Mesenchymal stem cell (in vitro differentiated cells and primary cell): ENCODE measurements at regions not wholly inside any gene's neighbourhood (a gene's known extent, or its start where the extent isn't known, plus 50 kb on each side); places are given as distances from the start of the nearest gene placed in this dataset.

Source experiments
- DNase-seq: peaks from one replicate; pipeline ENCODE4 v3.0.0-alpha.2; 2013
- H2AFZ ChIP-seq: one replicate; pipeline ENCODE4 v1.6.1; 2013; ENCODE audit warnings: low read depth, mild to moderate bottlenecking, control low read depth, inconsistent platforms, low read length, moderate library complexity
- H2AK5ac ChIP-seq: 2 replicates; pipeline ENCODE4 v1.6.1; 2013; ENCODE audit warnings: low read length, moderate library complexity, mild to moderate bottlenecking, inconsistent platforms; ENCODE audit not compliant: severe bottlenecking
- H2BK120ac ChIP-seq: one replicate; pipeline ENCODE4 v1.6.1; 2013; ENCODE audit warnings: low read depth, mild to moderate bottlenecking, inconsistent platforms, low read length, moderate library complexity
- H2BK12ac ChIP-seq, 2 experiments: one replicate each; pipeline ENCODE4 v1.6.1; 2013; ENCODE audit warnings: inconsistent platforms in 2 of 2, low read length in 2 of 2, mild to moderate bottlenecking in 2 of 2, moderate library complexity in 2 of 2, control low read depth in 1 of 2
- H2BK15ac ChIP-seq: one replicate; pipeline ENCODE4 v1.6.1; 2013; ENCODE audit warnings: mild to moderate bottlenecking, low read depth, inconsistent platforms; ENCODE audit not compliant: poor library complexity, severe bottlenecking
- H2BK5ac ChIP-seq: 2 replicates; pipeline ENCODE4 v1.6.1; 2013; ENCODE audit warnings: low read depth, mild to moderate bottlenecking, low read length, control low read depth, inconsistent platforms; ENCODE audit not compliant: poor library complexity, severe bottlenecking
- H3K14ac ChIP-seq, 2 experiments: one replicate each; pipeline ENCODE4 v1.6.1; 2013; ENCODE audit warnings: inconsistent platforms in 2 of 2, low read length in 2 of 2, control low read depth in 1 of 2, mild to moderate bottlenecking in 1 of 2, moderate library complexity in 1 of 2
- H3K18ac ChIP-seq, 2 experiments: one replicate each; pipeline ENCODE4 v1.6.1; 2013; ENCODE audit warnings: inconsistent platforms in 2 of 2, low read length in 2 of 2, control low read depth in 1 of 2, low read depth in 1 of 2, mild to moderate bottlenecking in 1 of 2
- H3K23ac ChIP-seq, 2 experiments: one replicate each; pipeline ENCODE4 v1.6.1; 2013; ENCODE audit warnings: inconsistent platforms in 2 of 2, low read length in 2 of 2, mild to moderate bottlenecking in 2 of 2, moderate library complexity in 2 of 2, control low read depth in 1 of 2
- H3K27ac ChIP-seq: 2 replicates; pipeline ENCODE4 v1.5.1; 2013; ENCODE audit warnings: mild to moderate bottlenecking, moderate library complexity, low read length, control low read depth, inconsistent platforms; ENCODE audit not compliant: poor library complexity, severe bottlenecking
- H3K27me3 ChIP-seq, 2 experiments: 2 replicates each; pipeline versions ENCODE4 v1.6.1 to v1.7.0; 2013; ENCODE audit warnings: low read length in 2 of 2, mild to moderate bottlenecking in 2 of 2, moderate library complexity in 2 of 2, control low read depth in 1 of 2, inconsistent platforms in 1 of 2; ENCODE audit not compliant: control insufficient read depth in 1 of 2, insufficient read depth in 1 of 2
- H3K36me3 ChIP-seq, 2 experiments: 2 replicates each; pipeline versions ENCODE4 v1.6.1 to v1.7.0; 2013; ENCODE audit warnings: low read length in 2 of 2, control low read depth in 1 of 2, inconsistent platforms in 1 of 2, low read depth in 1 of 2, mild to moderate bottlenecking in 1 of 2; ENCODE audit not compliant: insufficient read depth in 2 of 2, control insufficient read depth in 1 of 2
- H3K4ac ChIP-seq, 2 experiments: one replicate each; pipeline ENCODE4 v1.6.1; 2013; ENCODE audit warnings: inconsistent platforms in 2 of 2, low read length in 2 of 2, mild to moderate bottlenecking in 2 of 2, moderate library complexity in 2 of 2, control low read depth in 1 of 2, low read depth in 1 of 2
- H3K4me1 ChIP-seq: 2 replicates; pipeline ENCODE4 v1.6.1; 2013; ENCODE audit warnings: low read depth, low read length, control low read depth; ENCODE audit not compliant: control insufficient read depth, insufficient read depth
- H3K4me2 ChIP-seq: 2 replicates; pipeline ENCODE4 v1.6.1; 2013; ENCODE audit warnings: low read length, mild to moderate bottlenecking, inconsistent platforms; ENCODE audit not compliant: poor library complexity, severe bottlenecking
- H3K4me3 ChIP-seq, 2 experiments: 2 replicates each; pipeline versions ENCODE4 v1.5.1 to v1.7.0; 2013; ENCODE audit warnings: low read length in 2 of 2, mild to moderate bottlenecking in 2 of 2, control low read depth in 1 of 2, low read depth in 1 of 2; ENCODE audit not compliant: insufficient read depth in 1 of 2
- H3K79me1 ChIP-seq: replicated peaks from 2 replicates; pipeline ENCODE4 v1.6.1; 2013; ENCODE audit warnings: mild to moderate bottlenecking, control low read depth, low read length, inconsistent platforms; ENCODE audit not compliant: poor library complexity, severe bottlenecking
- H3K9ac ChIP-seq: 2 replicates; pipeline ENCODE4 v1.7.0; 2013; ENCODE audit warnings: mild to moderate bottlenecking, low read length, moderate library complexity
- H3K9me3 ChIP-seq: 2 replicates; pipeline ENCODE4 v1.7.0; 2013; ENCODE audit warnings: mild to moderate bottlenecking, low read length; ENCODE audit not compliant: control insufficient read depth
- H4K8ac ChIP-seq: one replicate; pipeline ENCODE4 v1.6.1; 2013; ENCODE audit warnings: inconsistent platforms, mild to moderate bottlenecking, low read length, moderate library complexity
- H4K91ac ChIP-seq: one replicate; pipeline ENCODE4 v1.6.1; 2013; ENCODE audit warnings: mild to moderate bottlenecking, low read length, inconsistent platforms
- WGBS: methylation state at CpG from one replicate; pipeline ENCODE4 v1.1.7; 2013; ENCODE audit warnings: mixed read lengths; 5-methylcytosine and 5-hydroxymethylcytosine counted together

DNA sequence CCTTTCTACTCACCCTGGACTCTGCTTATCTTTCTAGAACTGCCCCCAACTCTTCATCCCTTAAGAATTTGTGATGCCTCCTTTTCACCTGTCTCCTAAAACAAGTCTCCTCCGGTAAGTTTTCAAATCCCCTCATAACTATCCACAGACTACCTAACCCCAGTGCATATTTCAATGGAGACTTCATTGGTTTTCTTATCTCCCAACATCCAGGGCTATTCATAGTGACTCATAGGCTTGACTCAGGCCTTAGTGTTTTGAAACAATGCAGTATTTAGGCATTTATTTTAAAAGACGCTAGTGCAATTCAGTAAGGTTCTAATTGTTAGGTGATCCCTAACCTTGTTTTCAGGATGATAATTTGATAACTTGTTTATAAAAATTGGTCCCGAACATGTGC lies 399.2 kb downstream of the CPS1 start:
- Histone ChIP-seq H2BK12ac (no peak overlapping the region), H3K9ac (no peak overlapping the region), H3K4ac (no peak overlapping the region), H4K8ac (no peak overlapping the region), H3K27ac (peak overlapping the region; percentile 53), H3K18ac (no peak overlapping the region), H2AFZ (no peak overlapping the region), H3K14ac (no peak overlapping the region), H3K27me3 (no peaks in the 10 kb centered on the region), H2BK120ac (no peak overlapping the region), H2AK5ac (no peak overlapping the region), H2BK15ac (no peak overlapping the region), H3K4me3 (no peak overlapping the region), H3K79me1 (no peaks in the 10 kb centered on the region), H3K23ac (no peak overlapping the region), H3K4me1 (no peaks in the 10 kb centered on the region), H2BK5ac (no peak overlapping the region), H4K91ac (no peak overlapping the region), H3K36me3 (no peaks in the 10 kb centered on the region), H3K9me3 (no peaks in the 10 kb centered on the region), H3K4me2 (no peak overlapping the region)
- 35% methylated on average over 2 of the region's 3 CpGs for WGBS
- DNase-seq, result peak; percentile 71

DNA sequence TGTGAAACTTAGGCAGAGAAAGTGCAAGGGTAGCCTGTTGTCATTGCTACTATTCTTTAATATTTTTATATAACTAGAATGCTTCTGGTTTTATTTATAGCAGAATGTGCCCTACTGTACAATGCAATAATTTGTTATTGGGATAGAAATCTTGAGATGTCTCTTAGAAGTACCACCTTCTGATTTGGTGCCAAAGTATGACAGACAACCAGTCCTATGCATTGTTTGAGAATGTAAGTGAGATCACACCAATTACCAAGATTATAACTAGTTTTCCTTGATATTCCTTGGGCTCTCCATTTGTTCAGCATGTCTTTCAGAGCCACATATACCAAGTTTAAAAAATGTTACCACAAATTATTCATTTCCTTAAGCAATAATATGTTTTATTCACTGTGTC lies 399.7 kb downstream of the CPS1 start:
- H2BK15ac ChIP-seq, result no peak overlapping the region
- no peak overlapping the region for H3K4me2 ChIP-seq
- no peak overlapping the region for H2BK5ac ChIP-seq
- no peaks in the 10 kb centered on the region for H3K79me1 ChIP-seq
- no peak overlapping the region for H3K23ac ChIP-seq
- H2AK5ac ChIP-seq, result no peak overlapping the region
- H3K27me3 ChIP-seq, result no peaks in the 10 kb centered on the region
- no peak overlapping the region for H3K9ac ChIP-seq
- DNase-seq, result no peak
- no peak overlapping the region for H3K14ac ChIP-seq
- H3K18ac ChIP-seq, result no peak overlapping the region
- H4K91ac ChIP-seq, result no peak overlapping the region
- no peaks in the 10 kb centered on the region for H3K4me1 ChIP-seq
- no peak overlapping the region for H3K27ac ChIP-seq
- H2BK12ac ChIP-seq, result no peak overlapping the region
- no peak overlapping the region for H2AFZ ChIP-seq
- no peaks in the 10 kb centered on the region for H3K9me3 ChIP-seq
- no peak overlapping the region for H2BK120ac ChIP-seq
- H3K4ac ChIP-seq, result no peak overlapping the region
- H3K36me3 ChIP-seq, result no peaks in the 10 kb centered on the region
- H3K4me3 ChIP-seq, result no peak overlapping the region
- H4K8ac ChIP-seq, result no peak overlapping the region

DNA sequence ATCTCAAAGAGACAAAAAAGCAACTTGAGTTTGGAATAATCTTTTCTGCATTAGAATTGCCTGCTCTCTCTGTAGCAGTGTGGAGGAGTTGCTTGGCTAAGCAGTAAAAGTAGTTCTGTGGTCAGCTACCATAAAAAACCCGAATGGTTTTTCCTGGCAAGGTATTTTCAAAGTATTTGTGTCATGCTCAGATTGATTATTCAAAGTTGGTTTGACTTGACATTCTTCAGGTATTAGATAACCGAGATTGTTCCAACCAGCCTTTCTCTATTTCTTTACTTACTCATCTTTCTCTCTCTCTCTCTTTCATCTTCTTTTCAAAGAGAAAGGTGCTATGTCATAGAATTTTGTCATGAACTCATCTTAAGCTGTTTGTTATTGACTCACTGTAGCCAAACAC lies 404.9 kb downstream of the CPS1 start:
- Histone ChIP-seq H2AK5ac (no peak overlapping the region), H2BK15ac (no peak overlapping the region), H2BK12ac (no peak overlapping the region), H3K9me3 (no peaks in the 10 kb centered on the region), H3K27ac (no peak overlapping the region), H3K4me1 (no peaks in the 10 kb centered on the region), H2BK5ac (no peak overlapping the region), H4K91ac (no peak overlapping the region), H2BK120ac (no peak overlapping the region), H3K14ac (no peak overlapping the region), H3K27me3 (no peaks in the 10 kb centered on the region), H3K23ac (no peak overlapping the region), H3K36me3 (no peaks in the 10 kb centered on the region), H3K9ac (no peak overlapping the region), H3K4me2 (no peak overlapping the region), H3K4me3 (no peak overlapping the region), H2AFZ (no peak overlapping the region), H3K18ac (no peak overlapping the region), H3K4ac (no peak overlapping the region), H3K79me1 (no peaks in the 10 kb centered on the region), H4K8ac (no peak overlapping the region)
- no peak for DNase-seq
- WGBS, result 38% methylated on average over 1 of the region's 2 CpGs

DNA sequence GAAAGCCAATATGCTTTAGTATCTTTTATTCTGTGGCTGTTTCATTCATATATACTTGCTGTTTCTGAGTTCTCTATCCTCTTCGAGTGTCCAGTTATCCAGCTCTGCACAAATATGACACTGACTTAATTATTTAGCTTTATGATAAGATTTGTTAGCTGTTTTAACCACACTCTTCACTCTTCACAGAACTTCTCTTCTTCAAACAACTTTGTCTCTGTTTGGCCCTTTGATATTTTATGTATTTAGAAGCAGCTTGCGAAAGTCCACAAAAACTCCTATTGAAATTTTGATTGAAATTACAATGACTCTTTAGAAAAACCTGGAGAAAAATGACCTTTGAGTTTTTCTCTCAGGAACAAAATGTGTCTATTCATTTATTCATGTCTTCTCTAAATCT lies 407.0 kb downstream of the CPS1 start:
- no peaks in the 10 kb centered on the region for H3K4me1 ChIP-seq
- no peaks in the 10 kb centered on the region for H3K36me3 ChIP-seq
- no peaks in the 10 kb centered on the region for H3K27me3 ChIP-seq
- no CpG with 5 or more reads among the region's 2 CpGs for WGBS
- H3K4ac ChIP-seq, result no peak overlapping the region
- H3K27ac ChIP-seq, result no peak overlapping the region
- H3K9ac ChIP-seq, result no peak overlapping the region
- no peak overlapping the region for H3K18ac ChIP-seq
- H3K14ac ChIP-seq, result no peak overlapping the region
- H3K4me3 ChIP-seq, result no peak overlapping the region
- no peak overlapping the region for H3K23ac ChIP-seq
- DNase-seq, result no peak
- H2BK5ac ChIP-seq, result no peak overlapping the region
- no peak overlapping the region for H3K4me2 ChIP-seq
- H2AK5ac ChIP-seq, result no peak overlapping the region
- no peak overlapping the region for H2BK120ac ChIP-seq
- no peaks in the 10 kb centered on the region for H3K9me3 ChIP-seq
- no peaks in the 10 kb centered on the region for H3K79me1 ChIP-seq
- no peak overlapping the region for H4K8ac ChIP-seq
- H2BK12ac ChIP-seq, result no peak overlapping the region
- no peak overlapping the region for H2BK15ac ChIP-seq
- no peak overlapping the region for H4K91ac ChIP-seq
- H2AFZ ChIP-seq, result no peak overlapping the region
